HL-60 (cell line): ENCODE measurements at regions not wholly inside any gene's neighbourhood (a gene's known extent, or its start where the extent isn't known, plus 50 kb on each side); places are given as distances from the start of the nearest gene placed in this dataset.
"Not testable (repeated sequence)": the region's sequence is repeated elsewhere in the genome, so short reads cannot be mapped to it uniquely, and the experiment has no call there.

Experiments used
- DNase-seq, 2 experiments: peaks; one replicate each; pipeline ENCODE4 v3.0.0-alpha.2; 2010 to 2020; ENCODE audit warnings: low read depth in 1 of 2, low spot score in 1 of 2
- H3K27ac ChIP-seq: fragments of 250-450 bp; sonication (Bioruptor Pico); replicated peaks from 2 replicates; pipeline ENCODE4 v1.5.1; 2020; ENCODE audit warnings: mild to moderate bottlenecking, moderate library complexity
- H3K27me3 ChIP-seq: fragments of 250-450 bp; sonication (Bioruptor Pico); 2 replicates; pipeline ENCODE4 v1.5.1; 2021; ENCODE audit warnings: mild to moderate bottlenecking, moderate library complexity; ENCODE audit not compliant: insufficient read depth, poor library complexity, severe bottlenecking
- H3K4me3 ChIP-seq: replicated peaks from 2 replicates; pipeline ENCODE4 v1.5.1; 2011; ENCODE audit warnings: mild to moderate bottlenecking, control low read depth, low read length; ENCODE audit not compliant: insufficient read depth
- GABPA ChIP-seq: IDR thresholded peaks from 2 replicates; pipeline ENCODE4 v1.6.1; 2012; ENCODE audit warnings: low read depth
- POLR2AphosphoS5 ChIP-seq: IDR thresholded peaks from 2 replicates; pipeline ENCODE4 v1.6.1; 2012; ENCODE audit warnings: low read depth
- SPI1 ChIP-seq: IDR thresholded peaks from 2 replicates; pipeline ENCODE4 v1.6.1; 2012; ENCODE audit warnings: low read depth, mild to moderate bottlenecking, borderline replicate concordance
- TF ChIP-seq, protein P1 (sequence below): IDR thresholded peaks from 2 replicates; pipeline ENCODE4 v1.6.1; 2012; ENCODE audit warnings: low read depth; ENCODE audit not compliant: insufficient replicate concordance
- TF ChIP-seq, protein P2 (sequence below): IDR thresholded peaks from one replicate; pipeline ENCODE4 v1.5.1; 2011; ENCODE audit warnings: low read length, control low read depth, inconsistent platforms; ENCODE audit not compliant: insufficient read depth

DNA sequence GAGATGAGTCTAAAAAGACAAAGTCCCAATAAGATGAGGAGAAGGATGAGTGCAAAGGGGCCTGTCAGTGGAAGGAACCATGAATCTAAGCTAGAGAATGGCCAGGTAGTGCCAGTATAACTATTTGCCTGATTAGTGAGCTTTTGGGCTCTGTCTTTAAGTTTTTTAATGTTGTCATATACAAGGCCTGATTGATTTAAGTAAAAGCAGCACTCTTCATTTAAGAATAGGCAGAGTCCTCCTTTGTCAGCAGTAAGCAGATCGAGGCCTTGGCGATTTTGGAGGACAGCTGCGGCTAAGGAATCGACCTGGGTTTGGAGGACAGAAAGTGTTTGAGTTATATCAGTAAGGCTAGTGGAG lies 753.4 kb upstream of the ADGRB3 start:
- H3K4me3 ChIP-seq: no peak overlapping the region
- TF ChIP-seq SPI1: no peak
- TF ChIP-seq, protein P1, sequence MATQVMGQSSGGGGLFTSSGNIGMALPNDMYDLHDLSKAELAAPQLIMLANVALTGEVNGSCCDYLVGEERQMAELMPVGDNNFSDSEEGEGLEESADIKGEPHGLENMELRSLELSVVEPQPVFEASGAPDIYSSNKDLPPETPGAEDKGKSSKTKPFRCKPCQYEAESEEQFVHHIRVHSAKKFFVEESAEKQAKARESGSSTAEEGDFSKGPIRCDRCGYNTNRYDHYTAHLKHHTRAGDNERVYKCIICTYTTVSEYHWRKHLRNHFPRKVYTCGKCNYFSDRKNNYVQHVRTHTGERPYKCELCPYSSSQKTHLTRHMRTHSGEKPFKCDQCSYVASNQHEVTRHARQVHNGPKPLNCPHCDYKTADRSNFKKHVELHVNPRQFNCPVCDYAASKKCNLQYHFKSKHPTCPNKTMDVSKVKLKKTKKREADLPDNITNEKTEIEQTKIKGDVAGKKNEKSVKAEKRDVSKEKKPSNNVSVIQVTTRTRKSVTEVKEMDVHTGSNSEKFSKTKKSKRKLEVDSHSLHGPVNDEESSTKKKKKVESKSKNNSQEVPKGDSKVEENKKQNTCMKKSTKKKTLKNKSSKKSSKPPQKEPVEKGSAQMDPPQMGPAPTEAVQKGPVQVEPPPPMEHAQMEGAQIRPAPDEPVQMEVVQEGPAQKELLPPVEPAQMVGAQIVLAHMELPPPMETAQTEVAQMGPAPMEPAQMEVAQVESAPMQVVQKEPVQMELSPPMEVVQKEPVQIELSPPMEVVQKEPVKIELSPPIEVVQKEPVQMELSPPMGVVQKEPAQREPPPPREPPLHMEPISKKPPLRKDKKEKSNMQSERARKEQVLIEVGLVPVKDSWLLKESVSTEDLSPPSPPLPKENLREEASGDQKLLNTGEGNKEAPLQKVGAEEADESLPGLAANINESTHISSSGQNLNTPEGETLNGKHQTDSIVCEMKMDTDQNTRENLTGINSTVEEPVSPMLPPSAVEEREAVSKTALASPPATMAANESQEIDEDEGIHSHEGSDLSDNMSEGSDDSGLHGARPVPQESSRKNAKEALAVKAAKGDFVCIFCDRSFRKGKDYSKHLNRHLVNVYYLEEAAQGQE: no peak
- TF ChIP-seq, protein P2, sequence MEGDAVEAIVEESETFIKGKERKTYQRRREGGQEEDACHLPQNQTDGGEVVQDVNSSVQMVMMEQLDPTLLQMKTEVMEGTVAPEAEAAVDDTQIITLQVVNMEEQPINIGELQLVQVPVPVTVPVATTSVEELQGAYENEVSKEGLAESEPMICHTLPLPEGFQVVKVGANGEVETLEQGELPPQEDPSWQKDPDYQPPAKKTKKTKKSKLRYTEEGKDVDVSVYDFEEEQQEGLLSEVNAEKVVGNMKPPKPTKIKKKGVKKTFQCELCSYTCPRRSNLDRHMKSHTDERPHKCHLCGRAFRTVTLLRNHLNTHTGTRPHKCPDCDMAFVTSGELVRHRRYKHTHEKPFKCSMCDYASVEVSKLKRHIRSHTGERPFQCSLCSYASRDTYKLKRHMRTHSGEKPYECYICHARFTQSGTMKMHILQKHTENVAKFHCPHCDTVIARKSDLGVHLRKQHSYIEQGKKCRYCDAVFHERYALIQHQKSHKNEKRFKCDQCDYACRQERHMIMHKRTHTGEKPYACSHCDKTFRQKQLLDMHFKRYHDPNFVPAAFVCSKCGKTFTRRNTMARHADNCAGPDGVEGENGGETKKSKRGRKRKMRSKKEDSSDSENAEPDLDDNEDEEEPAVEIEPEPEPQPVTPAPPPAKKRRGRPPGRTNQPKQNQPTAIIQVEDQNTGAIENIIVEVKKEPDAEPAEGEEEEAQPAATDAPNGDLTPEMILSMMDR: no peak
- TF ChIP-seq GABPA: no peak
- no peak for TF ChIP-seq POLR2AphosphoS5
- no peak for DNase-seq
- no peak overlapping the region for H3K27ac ChIP-seq
- H3K27me3 ChIP-seq: no peaks in the 10 kb centered on the region

GRCh38 chr6:67880939-67881705 lies 754.0 kb upstream of the ADGRB3 start:
- Histone ChIP-seq H3K4me3 (no peak overlapping the region), H3K27me3 (no peaks in the 10 kb centered on the region), H3K27ac (no peak overlapping the region)
- no peak for TF ChIP-seq GABPA
- TF ChIP-seq POLR2AphosphoS5: no peak
- TF ChIP-seq, protein P1: no peak
- no peak for TF ChIP-seq SPI1
- TF ChIP-seq, protein P2: no peak
- no peak for DNase-seq

GRCh38 chr6:67880343-67880742 lies 754.7 kb upstream of the ADGRB3 start:
- DNase-seq, H3K27ac ChIP-seq, H3K4me3 ChIP-seq, H3K27me3 ChIP-seq: not testable (repeated sequence)

GRCh38 chr6:67879928-67880327 lies 755.2 kb upstream of the ADGRB3 start:
- not testable (repeated sequence) for H3K27me3 ChIP-seq, H3K27ac ChIP-seq, DNase-seq, H3K4me3 ChIP-seq

GRCh38 chr6:67879105-67879904 lies 755.8 kb upstream of the ADGRB3 start:
- not testable (repeated sequence) for H3K27me3 ChIP-seq, H3K27ac ChIP-seq, DNase-seq, H3K4me3 ChIP-seq

DNA sequence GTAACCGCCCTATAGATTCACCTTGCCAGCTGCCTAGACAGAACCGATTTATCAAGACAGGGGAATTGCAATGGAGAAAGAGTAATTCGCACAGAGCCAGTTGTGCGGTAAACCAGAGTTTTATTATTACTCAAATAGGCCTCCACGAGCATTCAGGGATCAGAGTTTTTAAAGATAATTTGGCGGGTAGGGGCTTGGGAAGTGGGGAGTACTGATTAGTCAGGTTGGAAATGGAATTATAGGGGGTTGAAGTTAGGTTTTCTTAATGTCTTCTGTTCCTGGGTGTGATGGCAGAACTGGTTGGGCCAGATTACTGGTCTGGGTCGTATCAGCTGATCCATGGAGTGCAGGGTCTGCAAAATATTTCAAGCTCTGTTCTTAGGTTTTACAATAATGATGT lies 756.9 kb upstream of the ADGRB3 start:
- not testable (repeated sequence) for H3K4me3 ChIP-seq, H3K27me3 ChIP-seq, DNase-seq, H3K27ac ChIP-seq
